ENCODE measurements at regions not wholly inside any gene's neighbourhood (a gene's known extent, or its start where the extent isn't known, plus 50 kb on each side); places are given as distances from the start of the nearest gene placed in this dataset.
"Not testable (repeated sequence)": the region's sequence is repeated elsewhere in the genome, so short reads cannot be mapped to it uniquely, and the experiment has no call there.

GRCh38 chr5:36782612-36783011, 94.0 kb upstream of the NIPBL start:
- not testable (repeated sequence) for TF ChIP-seq CTCF (conservative IDR thresholded peaks at IDR 0.05; ENCODE audit: low read depth in 2 of 2); EZH2 (IDR thresholded peaks at IDR 0.05; ENCODE audit: low read depth, unreplicated experiment); CREB1 (CRISPR knock-in tag; IDR thresholded peaks at IDR 0.05; ENCODE audit: low read depth); STAT1 (IDR thresholded peaks at IDR 0.05; ENCODE audit: unreplicated experiment); REST (IDR thresholded peaks at IDR 0.05; ENCODE audit: unreplicated experiment); POLR2AphosphoS5 (IDR thresholded peaks at IDR 0.05; ENCODE audit: low read depth); ZNF331 (CRISPR knock-in tag; IDR thresholded peaks at IDR 0.05; ENCODE audit: low read depth); ZNF462 (CRISPR knock-in tag; IDR thresholded peaks at IDR 0.05); EZH2phosphoT487 (IDR thresholded peaks at IDR 0.05; ENCODE audit: unreplicated experiment); ETS1 (IDR thresholded peaks at IDR 0.05)
